Keratinocyte (primary cell): ENCODE measurements at regions not wholly inside any gene's neighbourhood (a gene's known extent, or its start where the extent isn't known, plus 50 kb on each side); places are given as distances from the start of the nearest gene placed in this dataset.

Experiments used
- EZH2 ChIP-seq: IDR thresholded peaks from one replicate; pipeline ENCODE4 v1.6.1; 2012; ENCODE audit warnings: inconsistent platforms, mild to moderate bottlenecking, low read length, moderate library complexity
- TF ChIP-seq, protein P1 (sequence below), 3 experiments: IDR thresholded peaks in 1 of 3; conservative IDR thresholded peaks in 1 of 3; optimal IDR thresholded peaks in 1 of 3; 2 replicates in 2 of 3; 3 replicates in 1 of 3; pipeline versions ENCODE3 to v1.5.1; 2011; ENCODE audit warnings: low read length in 3 of 3, mild to moderate bottlenecking in 3 of 3, moderate library complexity in 2 of 3, control low read depth in 1 of 3, inconsistent platforms in 1 of 3; ENCODE audit not compliant: insufficient read depth in 2 of 3; ENCODE audit errors: extremely low read depth in 1 of 3

DNA sequence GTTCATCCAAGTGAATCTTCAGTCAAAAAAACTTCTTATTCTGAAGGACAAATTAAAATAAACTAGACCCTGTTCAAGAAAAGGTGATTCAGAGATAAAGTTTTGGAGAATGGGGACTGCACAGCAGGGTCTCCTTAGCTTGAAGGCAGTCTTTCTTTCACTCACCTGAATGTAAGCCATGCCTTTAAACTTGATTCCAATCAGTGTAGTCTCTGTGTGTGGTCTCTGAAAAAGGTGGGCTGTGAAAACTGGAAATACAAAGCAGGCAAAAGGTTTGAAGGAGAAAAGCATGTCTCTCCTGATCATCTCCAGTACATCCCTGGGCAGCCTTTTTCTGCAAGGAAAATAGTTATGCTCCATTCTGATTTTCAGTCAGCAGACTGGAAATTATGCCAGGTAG is 188.0 kb upstream of the SASH1 start:
- TF ChIP-seq, protein P1, sequence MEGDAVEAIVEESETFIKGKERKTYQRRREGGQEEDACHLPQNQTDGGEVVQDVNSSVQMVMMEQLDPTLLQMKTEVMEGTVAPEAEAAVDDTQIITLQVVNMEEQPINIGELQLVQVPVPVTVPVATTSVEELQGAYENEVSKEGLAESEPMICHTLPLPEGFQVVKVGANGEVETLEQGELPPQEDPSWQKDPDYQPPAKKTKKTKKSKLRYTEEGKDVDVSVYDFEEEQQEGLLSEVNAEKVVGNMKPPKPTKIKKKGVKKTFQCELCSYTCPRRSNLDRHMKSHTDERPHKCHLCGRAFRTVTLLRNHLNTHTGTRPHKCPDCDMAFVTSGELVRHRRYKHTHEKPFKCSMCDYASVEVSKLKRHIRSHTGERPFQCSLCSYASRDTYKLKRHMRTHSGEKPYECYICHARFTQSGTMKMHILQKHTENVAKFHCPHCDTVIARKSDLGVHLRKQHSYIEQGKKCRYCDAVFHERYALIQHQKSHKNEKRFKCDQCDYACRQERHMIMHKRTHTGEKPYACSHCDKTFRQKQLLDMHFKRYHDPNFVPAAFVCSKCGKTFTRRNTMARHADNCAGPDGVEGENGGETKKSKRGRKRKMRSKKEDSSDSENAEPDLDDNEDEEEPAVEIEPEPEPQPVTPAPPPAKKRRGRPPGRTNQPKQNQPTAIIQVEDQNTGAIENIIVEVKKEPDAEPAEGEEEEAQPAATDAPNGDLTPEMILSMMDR (optimal IDR thresholded peaks at IDR 0.05 in 1 of 3, IDR thresholded peaks at IDR 0.05 in 1 of 3, conservative IDR thresholded peaks at IDR 0.05 in 1 of 3; ENCODE audit: extremely low read depth in 1 of 3, insufficient read depth in 2 of 3, low read length in 3 of 3), result no peak
- no peak for TF ChIP-seq EZH2
